ENCODE measurements at regions not wholly inside any gene's neighbourhood (a gene's known extent, or its start where the extent isn't known, plus 50 kb on each side); places are given as distances from the start of the nearest gene placed in this dataset.
A peak's percentile ranks its signal among the peaks of the same experiment; 100 is the strongest.
"Not testable (repeated sequence)": the region's sequence is repeated elsewhere in the genome, so short reads cannot be mapped to it uniquely, and the experiment has no call there.

DNA sequence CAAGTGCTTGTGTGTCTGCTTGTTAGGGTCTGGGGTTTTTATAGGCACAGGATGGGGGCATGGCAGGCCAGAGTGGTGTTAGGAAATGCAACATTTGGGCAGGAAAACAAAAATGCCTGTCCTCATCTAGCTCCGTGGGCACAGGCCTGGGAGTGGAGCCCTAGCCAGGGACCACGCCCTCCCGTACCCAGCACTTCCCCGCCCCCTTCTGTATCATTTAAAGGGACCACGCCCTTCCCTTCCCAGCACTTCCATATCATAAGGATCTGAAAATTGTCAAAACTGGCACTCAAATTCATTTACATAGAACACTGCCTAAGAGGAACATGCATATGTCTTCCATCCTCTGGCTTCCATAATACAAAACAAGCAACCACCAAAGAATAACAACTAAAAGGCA, 185.8 kb downstream of the B3GLCT start:
- DNase-seq, result no peak

GRCh38 chr13:31394506-31394905, 194.7 kb downstream of the B3GLCT start:
- no peak for DNase-seq

- no peak for DNase-seq
Observed at GRCh38 chr13:31395090-31395489, 195.3 kb downstream of the B3GLCT start.

- DNase-seq, result no peak
Observed at GRCh38 chr13:31399690-31400089, 199.9 kb downstream of the B3GLCT start.

GRCh38 chr13:31403711-31404110, 203.9 kb downstream of the B3GLCT start:
- not testable (repeated sequence) for DNase-seq

- DNase-seq, result no peak
Observed at GRCh38 chr13:31408927-31409326, 209.2 kb downstream of the B3GLCT start.

- no peak for DNase-seq
Observed at GRCh38 chr13:31409678-31410356, 210.0 kb downstream of the B3GLCT start.

DNA sequence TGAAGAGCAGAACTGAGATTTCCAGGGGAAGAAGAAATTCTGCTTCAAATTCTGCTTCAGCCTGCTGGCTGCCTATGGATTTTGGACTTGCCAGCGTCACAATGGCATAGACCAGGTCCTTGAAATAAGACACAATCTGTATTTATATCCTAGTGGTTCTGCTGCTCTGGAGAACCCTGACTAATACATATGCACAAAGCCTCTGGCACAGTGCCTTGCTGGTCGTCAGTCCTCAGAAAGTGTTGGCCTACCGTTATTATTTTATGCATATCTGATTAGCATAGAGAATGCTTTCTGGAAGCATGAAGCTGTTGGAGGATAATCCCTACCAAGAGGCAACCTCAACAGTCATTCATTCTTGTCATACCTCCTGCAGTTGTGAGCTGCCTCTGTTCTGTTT, 213.7 kb downstream of the B3GLCT start:
- no peak for DNase-seq

GRCh38 chr13:31416066-31416465, 216.3 kb downstream of the B3GLCT start:
- no peak for DNase-seq

DNA sequence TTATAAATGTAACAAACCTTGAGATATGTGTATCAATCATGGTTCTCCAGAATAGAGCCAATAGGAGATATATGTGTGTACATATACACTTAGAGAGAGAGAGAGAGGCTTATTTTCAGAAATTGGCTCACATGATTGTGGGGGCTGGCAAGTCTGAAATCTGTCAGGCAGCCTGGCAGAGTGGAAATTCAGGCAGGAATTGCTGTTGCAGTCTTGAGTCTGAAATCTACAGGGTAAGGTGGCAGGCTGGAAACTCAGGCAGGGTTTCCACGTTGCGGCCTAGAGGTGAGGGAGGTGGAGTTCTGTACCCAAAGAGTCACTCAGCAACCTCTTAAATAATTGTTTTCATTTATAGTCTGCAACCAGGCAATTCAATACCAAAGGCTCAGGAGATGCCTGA, 218.4 kb downstream of the B3GLCT start:
- DNase-seq, result no peak

DNA sequence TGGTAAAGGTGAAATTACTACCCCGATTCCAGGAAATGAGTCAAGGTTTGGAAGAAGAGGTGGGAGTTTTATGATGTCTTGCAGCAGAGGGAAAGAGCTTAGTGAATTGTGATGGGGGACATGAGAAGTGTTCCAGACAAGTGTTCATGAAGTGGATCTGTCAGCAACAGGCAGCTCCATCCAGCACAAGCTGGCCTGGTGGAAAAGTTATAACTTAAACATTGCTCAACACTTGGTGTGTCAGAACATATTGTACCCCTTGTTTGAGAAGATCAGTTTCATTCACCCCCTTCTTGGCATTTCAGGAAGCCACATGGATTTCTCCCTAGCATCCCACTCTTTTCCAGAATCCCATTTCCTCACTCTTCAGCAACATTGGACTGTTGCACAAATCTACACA, 222.0 kb downstream of the B3GLCT start:
- no peak for DNase-seq

DNA sequence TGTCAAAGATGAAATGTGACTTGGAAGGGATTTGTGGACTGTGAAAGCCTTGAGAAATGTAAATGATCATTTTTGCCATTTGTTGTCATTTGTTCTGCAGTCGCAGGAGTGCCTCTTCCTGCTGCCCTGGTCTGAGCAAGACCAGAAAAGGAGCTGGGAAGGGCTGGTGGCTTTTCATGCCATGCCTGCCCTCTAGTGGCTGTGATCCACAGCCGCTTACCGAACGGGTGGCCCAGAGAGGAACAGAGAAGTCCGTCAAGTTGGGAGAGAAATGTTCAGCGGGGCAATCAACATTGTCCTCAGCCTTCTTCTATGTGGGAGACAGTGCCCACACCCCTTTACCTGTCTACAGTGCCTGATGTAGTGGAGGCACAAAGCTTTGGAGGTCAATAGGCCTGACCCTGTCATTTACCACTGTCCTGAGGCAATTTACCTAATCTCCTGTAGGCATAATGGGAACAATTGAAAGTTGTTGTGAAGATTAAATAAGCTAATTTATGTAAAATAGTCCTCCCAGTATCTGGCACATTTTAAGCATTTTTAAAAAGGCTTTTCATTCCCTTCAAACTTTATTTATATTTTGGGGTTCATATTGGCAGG, 224.5 kb downstream of the B3GLCT start:
- DNase-seq, result peak; percentile 69 to 86 (median 76)

DNA sequence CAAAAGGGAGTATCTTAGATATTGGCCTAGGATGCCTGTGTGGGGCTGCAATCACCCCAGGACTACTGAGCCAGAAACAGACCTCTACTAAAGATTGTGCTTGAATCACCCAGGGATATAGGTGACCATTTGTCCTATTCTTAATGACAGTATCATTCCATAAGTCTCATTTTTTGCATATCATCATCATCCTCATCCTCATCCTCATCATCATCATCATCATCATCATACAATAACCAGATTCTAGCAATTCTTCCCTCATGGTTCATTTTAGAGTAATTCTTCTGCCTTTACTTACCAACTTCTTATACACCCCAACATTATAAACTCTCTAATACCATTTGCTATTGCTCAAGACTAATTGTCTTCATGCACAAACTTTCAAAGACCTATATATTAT, 226.6 kb downstream of the B3GLCT start:
- DNase-seq, result no peak

GRCh38 chr13:31427151-31428100, 227.7 kb downstream of the B3GLCT start:
- DNase-seq, result no peak

DNA sequence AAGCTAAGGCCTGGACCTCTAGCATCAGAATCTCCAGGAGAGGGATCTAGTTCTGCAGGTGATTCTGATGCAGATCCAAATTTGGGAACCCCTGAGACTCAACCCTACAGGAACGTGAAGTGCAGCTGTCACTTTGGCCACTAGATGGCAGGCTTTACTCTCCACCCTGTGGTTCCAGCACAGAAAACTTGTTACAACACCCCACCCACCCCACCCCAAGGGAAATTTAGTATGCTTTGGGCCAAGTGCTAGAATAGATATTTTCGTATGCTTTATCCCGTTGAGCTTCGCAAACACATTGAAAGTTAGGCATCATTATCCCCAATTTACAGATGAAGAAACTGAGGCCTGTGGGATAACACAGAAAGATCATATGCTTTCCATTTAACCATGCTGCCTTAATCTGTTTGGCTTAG, 232.0 kb downstream of the B3GLCT start:
- peak in 2 of 3 donors; percentile 41 to 68 for DNase-seq

DNA sequence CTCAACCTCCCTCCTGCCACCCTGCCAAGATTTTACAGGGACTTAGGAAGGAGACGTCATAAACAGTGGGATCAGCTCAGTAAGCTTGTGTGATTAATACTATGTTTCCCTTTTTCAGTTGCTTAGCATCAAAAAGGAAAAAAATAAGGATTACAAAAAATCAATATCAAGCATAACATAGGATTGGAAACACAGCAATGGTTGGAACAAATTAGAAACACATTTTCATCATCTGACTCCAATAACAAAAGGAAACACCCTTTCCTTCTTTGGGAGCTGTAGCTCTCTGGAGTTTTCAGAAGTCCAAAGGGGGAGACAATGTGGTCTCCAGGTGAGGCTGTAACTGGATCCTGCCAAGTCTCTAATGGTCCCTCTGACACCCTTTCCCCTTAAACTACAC, 233.4 kb downstream of the B3GLCT start:
- peak in 2 of 3 donors; percentile 52 to 81 for DNase-seq

DNA sequence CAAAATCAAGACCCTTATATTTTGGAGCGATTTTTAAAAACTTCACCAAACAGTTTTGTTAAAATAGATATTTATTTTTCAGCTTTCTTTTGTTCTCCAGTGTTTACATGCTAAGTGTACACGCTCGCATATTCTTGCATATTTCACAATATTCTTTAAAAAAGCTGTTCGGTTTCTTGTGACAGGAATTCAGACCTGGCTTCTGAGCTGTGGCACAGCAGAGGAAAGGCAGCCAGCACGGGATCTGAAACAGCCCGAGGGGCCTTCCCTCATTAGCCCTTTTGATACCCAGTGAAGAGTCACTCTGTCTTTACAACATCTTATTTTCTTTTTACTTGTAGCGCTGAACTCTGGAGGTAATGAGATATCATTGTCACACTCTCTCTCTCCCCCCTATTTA, 234.0 kb downstream of the B3GLCT start:
- DNase-seq, result peak in 1 of 3 donors; percentile 51

- DNase-seq, result no peak
Observed at GRCh38 chr13:31434613-31435012, 234.8 kb downstream of the B3GLCT start.

DNA sequence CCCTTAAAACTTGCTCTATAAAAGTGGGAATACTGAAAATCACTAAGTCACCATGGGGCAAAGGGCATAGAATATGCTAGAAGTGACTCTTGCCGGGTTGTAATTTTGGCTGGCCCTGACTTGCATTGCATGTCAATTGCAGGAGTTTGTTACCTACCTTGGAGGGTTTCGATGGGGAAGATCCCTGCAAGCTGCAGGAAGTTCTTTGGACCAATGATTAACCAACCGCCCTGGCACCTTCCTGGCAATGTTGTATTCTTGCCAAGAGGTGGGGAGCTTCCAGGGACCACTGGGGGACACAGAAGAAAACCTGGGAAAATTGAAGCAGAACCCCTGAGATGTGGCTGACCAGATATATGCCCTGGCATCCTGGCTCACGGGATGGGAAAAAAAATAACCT, 235.8 kb downstream of the B3GLCT start:
- no peak for DNase-seq

DNA sequence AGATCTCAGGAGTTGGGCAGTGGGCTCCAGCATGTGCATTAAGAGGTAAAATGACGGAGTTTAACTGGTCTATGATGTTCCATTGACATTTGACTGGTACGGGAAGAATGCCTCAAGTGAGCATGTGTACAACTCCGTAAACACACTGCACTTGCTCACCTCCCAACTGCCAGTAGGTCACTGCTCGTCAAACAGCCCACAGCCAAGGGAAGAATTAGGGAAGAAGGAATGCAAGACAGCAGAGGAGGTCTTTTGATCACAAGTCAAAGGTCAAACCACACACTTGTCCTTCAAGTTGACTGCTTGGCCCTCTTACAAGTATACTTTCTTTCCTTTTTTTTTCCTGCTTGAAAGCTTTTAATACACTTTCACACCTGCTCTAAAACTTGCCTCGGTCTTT, 236.7 kb downstream of the B3GLCT start:
- no peak for DNase-seq

GRCh38 chr13:31437975-31438374, 238.2 kb downstream of the B3GLCT start:
- no peak for DNase-seq

- DNase-seq, result no peak
Observed at GRCh38 chr13:31440132-31440531, 240.4 kb downstream of the B3GLCT start.
